ENCODE measurements at regions not wholly inside any gene's neighbourhood (a gene's known extent, or its start where the extent isn't known, plus 50 kb on each side); places are given as distances from the start of the nearest gene placed in this dataset.

DNA sequence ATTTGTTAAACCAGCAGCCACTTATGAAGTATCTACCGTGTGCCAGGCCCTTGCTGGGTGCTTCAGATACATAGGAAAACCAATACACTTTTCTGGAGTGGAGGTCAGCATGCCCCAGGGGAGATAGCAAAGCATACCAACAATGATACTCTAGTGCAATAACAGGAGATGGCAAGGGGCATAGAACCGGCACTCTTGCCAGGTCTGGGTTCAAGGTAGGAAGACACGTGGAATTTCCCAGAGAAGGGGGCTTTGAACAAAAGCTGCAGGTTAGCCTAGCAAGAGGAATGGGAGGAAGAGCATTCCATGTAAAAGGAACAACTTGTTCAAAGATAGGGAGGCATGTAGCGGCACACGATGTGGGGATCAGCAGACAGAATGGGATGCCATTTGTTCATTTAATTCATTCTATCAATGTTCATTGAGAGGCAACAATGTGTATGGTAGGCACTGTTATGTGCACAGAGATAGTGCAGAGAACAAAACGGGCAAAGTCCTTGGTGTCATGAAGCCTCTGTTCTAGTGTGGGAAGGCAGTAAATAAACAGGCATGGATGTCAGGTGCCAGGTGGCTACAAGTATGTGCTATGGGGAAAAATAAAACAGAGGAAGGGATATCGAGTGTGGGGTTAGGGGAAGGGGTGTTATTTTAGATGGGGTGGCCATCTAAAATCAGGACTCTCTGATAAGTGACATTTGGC, 162.6 kb upstream of the E2F8 start:
- no peak for DNase-seq (ENCODE audit: low spot score)
- Mint-ChIP-seq H3K27ac (ENCODE audit: unreplicated experiment) (no peak overlapping the region), H3K4me1 (ENCODE audit: unreplicated experiment) (no peaks in the 10 kb centered on the region), H3K36me3 (ENCODE audit: low read depth, unreplicated experiment) (no peaks in the 10 kb centered on the region), H3K4me3 (ENCODE audit: unreplicated experiment) (no peak overlapping the region), H3K27me3 (ENCODE audit: unreplicated experiment) (peaks cover 3% of the 10 kb centered on the region), H3K9me3 (ENCODE audit: unreplicated experiment) (no peaks in the 10 kb centered on the region)
- TF ChIP-seq, protein P1, sequence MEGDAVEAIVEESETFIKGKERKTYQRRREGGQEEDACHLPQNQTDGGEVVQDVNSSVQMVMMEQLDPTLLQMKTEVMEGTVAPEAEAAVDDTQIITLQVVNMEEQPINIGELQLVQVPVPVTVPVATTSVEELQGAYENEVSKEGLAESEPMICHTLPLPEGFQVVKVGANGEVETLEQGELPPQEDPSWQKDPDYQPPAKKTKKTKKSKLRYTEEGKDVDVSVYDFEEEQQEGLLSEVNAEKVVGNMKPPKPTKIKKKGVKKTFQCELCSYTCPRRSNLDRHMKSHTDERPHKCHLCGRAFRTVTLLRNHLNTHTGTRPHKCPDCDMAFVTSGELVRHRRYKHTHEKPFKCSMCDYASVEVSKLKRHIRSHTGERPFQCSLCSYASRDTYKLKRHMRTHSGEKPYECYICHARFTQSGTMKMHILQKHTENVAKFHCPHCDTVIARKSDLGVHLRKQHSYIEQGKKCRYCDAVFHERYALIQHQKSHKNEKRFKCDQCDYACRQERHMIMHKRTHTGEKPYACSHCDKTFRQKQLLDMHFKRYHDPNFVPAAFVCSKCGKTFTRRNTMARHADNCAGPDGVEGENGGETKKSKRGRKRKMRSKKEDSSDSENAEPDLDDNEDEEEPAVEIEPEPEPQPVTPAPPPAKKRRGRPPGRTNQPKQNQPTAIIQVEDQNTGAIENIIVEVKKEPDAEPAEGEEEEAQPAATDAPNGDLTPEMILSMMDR (IDR thresholded peaks at IDR 0.05; ENCODE audit: unreplicated experiment), result no peak

DNA sequence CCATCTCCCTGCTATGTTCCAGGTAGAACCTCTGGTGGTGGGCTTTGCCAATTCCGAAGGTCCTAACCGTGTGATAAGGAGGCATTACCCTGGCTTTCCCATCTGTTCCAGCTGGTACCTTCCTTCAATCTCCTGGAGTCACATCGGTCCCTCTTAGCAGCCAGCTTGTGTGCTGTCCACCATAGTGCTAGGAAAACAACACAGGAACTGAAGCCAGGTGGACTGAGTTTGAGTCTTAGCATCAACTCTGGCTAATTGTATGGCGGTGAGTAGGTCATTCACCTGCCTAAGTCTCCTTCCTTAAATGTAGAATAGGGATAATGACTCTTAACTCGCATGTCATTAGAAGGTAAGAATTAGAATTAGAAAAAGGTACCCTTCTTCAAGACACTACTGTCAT, 159.6 kb upstream of the E2F8 start:
- H3K4me1 Mint-ChIP-seq (ENCODE audit: unreplicated experiment), result no peaks in the 10 kb centered on the region
- TF ChIP-seq, protein P1 (IDR thresholded peaks at IDR 0.05; ENCODE audit: unreplicated experiment), result no peak
- H3K27me3 Mint-ChIP-seq (ENCODE audit: unreplicated experiment), result no peaks in the 10 kb centered on the region
- DNase-seq (ENCODE audit: low spot score), result no peak
- H3K9me3 Mint-ChIP-seq (ENCODE audit: unreplicated experiment), result no peaks in the 10 kb centered on the region
- no peaks in the 10 kb centered on the region for H3K36me3 Mint-ChIP-seq (ENCODE audit: low read depth, unreplicated experiment)
- no peak overlapping the region for H3K4me3 Mint-ChIP-seq (ENCODE audit: unreplicated experiment)
- H3K27ac Mint-ChIP-seq (ENCODE audit: unreplicated experiment), result no peak overlapping the region

DNA sequence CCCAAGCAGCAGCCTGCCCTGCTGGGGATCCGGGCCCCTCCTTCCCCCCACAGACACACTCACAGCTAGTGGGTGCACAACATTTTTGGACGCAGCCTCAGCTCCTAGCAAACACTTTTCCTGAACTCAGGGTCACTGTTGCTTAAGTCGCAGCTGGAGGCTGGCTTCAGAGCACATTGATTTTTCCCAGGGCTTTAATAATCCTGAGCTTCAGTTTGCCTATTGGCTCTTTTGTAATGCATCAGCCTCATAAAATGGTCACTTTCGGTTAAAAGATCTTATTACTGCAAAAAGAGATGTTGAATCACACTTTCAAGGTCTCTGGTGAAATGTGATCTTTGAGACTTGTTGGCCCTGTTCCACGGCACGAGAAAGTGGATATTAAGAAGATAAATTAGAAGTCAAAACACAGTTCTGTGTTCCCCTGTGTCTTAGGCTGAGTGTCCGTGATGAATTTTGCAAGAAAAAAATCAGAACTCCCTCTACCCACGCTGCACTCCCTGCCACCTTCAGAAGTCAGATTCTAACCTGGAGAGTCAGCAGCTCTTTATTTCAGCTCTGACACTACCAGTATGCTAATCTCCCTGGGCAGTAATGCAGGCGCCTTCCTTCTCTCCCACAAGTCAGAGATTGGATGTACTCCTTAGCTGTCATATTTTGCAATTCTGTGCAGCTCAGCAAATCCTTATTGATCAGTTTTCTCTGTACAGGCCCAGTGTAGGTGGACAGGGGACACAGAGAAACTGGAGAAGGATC, 158.2 kb upstream of the E2F8 start:
- H3K36me3 Mint-ChIP-seq (ENCODE audit: low read depth, unreplicated experiment), result no peaks in the 10 kb centered on the region
- no peak for DNase-seq (ENCODE audit: low spot score)
- H3K9me3 Mint-ChIP-seq (ENCODE audit: unreplicated experiment), result no peaks in the 10 kb centered on the region
- TF ChIP-seq, protein P1 (IDR thresholded peaks at IDR 0.05; ENCODE audit: unreplicated experiment), result no peak
- H3K27me3 Mint-ChIP-seq (ENCODE audit: unreplicated experiment), result no peaks in the 10 kb centered on the region
- H3K4me3 Mint-ChIP-seq (ENCODE audit: unreplicated experiment), result no peak overlapping the region
- no peaks in the 10 kb centered on the region for H3K4me1 Mint-ChIP-seq (ENCODE audit: unreplicated experiment)
- no peak overlapping the region for H3K27ac Mint-ChIP-seq (ENCODE audit: unreplicated experiment)

DNA sequence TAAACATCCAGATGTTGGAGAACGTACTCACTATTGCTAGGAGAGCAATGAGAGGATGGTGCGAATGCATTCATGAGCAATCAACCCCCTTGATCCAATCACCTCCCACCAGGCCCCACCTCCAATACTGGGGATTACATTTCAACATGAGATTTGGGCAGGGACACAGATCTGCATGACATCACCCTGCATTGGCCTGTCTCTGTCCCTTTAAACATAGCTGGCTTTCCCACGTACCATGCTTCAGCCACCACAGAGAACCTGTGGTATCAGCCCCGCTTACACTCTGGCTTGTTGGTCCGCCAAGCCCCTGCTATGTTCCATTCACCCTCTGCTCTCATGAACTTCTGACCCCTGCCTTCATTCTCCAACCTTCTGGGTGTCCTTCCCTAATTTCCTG, 157.5 kb upstream of the E2F8 start:
- H3K36me3 Mint-ChIP-seq (ENCODE audit: low read depth, unreplicated experiment), result no peaks in the 10 kb centered on the region
- no peak overlapping the region for H3K27ac Mint-ChIP-seq (ENCODE audit: unreplicated experiment)
- no peaks in the 10 kb centered on the region for H3K9me3 Mint-ChIP-seq (ENCODE audit: unreplicated experiment)
- no peaks in the 10 kb centered on the region for H3K27me3 Mint-ChIP-seq (ENCODE audit: unreplicated experiment)
- H3K4me1 Mint-ChIP-seq (ENCODE audit: unreplicated experiment), result no peaks in the 10 kb centered on the region
- no peak overlapping the region for H3K4me3 Mint-ChIP-seq (ENCODE audit: unreplicated experiment)
- DNase-seq (ENCODE audit: low spot score), result no peak
- TF ChIP-seq, protein P1 (IDR thresholded peaks at IDR 0.05; ENCODE audit: unreplicated experiment), result no peak

DNA sequence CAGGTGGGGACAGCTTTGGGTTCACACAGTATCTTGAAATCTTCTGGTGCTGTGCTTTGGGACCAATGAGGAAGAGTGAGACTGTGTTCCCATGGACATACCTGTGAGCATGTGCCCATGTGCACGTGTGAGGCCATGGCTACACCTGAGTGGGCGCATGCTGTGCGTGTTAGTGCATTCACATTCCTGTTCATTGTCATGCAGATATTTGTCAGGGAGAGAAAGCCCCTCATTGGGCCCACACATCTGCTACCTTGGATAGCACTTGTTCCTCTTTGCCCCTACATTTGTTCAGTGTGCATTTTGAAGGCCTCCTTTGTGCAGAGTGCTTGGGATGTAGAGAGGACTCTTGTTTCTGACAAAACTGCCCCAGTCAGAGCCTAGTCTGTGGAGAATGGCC, 154.3 kb upstream of the E2F8 start:
- no peak overlapping the region for H3K4me3 Mint-ChIP-seq (ENCODE audit: unreplicated experiment)
- TF ChIP-seq, protein P1 (IDR thresholded peaks at IDR 0.05; ENCODE audit: unreplicated experiment), result no peak
- H3K4me1 Mint-ChIP-seq (ENCODE audit: unreplicated experiment), result no peaks in the 10 kb centered on the region
- H3K27ac Mint-ChIP-seq (ENCODE audit: unreplicated experiment), result no peak overlapping the region
- no peaks in the 10 kb centered on the region for H3K9me3 Mint-ChIP-seq (ENCODE audit: unreplicated experiment)
- DNase-seq (ENCODE audit: low spot score), result no peak
- H3K36me3 Mint-ChIP-seq (ENCODE audit: low read depth, unreplicated experiment), result no peaks in the 10 kb centered on the region
- peaks cover 2% of the 10 kb centered on the region for H3K27me3 Mint-ChIP-seq (ENCODE audit: unreplicated experiment)
